HG03354 (cell line): ENCODE measurements at regions not wholly inside any gene's neighbourhood (a gene's known extent, or its start where the extent isn't known, plus 50 kb on each side); places are given as distances from the start of the nearest gene placed in this dataset.

Source experiments
- ATAC-seq: cut with Tn5 transposase; IDR thresholded peaks from one replicate; pipeline ENCODE4 v1.9.1; 2021; ENCODE audit warnings: mild to moderate bottlenecking; ENCODE audit not compliant: unreplicated experiment, poor library complexity, severe bottlenecking

DNA sequence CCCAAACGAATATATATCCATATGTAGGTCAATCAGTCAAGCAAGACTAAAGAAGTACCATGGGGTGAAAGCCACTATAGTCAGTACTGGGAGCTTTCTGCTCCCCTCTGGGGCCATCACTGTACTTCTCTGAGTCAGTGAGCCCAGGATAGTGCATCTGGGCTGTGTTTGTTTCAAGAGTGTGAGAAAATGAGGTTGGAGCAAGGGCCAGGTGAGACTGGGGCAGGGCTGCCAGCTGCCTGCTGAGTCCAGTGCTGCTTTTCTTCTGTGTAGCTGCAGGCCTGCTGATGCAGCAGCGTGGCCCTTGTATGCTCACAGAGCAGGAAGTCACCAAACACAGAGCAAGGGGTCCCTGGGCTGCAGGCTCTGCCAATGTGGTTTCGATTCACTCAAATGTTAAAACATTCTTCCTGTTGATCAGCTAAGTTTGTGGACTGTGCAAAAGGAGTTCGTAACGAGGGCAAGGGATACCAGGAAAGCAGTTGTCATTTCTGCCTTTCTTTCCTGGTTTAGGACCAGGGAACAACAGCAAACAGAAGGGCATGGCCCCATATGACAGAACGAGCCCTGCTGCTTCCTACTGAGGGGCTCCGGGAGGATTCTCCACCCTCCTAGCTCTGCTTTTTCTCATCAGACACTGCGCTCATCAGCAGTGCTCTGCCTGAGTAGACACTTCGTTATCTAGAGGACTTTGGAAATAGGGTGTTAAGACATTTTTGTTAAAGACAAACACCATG, 65.4 kb upstream of the TNS3 start:
- peak; percentile 81 for ATAC-seq

DNA sequence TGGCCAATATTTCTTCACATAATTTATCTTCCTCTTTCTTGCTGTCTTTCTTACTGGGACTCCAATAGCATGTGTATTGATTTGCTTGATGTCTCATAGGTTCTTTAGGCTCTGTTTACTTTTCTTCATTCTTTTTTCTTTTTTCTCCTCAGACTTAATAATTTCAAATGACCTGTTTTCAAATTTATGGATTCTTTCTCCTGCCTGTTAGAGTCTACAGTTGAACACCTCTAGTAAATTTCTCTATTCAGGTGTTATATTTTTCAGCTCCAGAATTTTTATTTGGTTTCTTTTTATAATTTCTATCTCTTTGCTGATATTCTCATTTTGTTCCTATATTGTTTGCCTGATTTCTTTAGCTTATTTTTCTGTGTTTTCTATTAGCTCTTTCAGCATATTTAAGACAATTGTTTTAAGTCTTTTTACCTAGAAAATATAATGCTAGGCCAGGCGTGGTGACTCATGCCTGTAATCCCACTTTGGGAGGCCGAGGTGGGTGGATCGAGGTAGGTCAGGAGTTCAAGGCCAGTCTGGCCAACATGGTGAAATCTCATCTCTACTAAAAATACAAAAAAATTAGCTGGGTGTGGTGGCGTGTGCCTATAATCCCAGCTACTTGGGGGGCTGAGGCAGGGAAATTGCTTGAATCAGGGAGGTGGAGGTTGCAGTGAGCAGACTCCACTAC, 61.9 kb upstream of the TNS3 start:
- ATAC-seq: no peak

DNA sequence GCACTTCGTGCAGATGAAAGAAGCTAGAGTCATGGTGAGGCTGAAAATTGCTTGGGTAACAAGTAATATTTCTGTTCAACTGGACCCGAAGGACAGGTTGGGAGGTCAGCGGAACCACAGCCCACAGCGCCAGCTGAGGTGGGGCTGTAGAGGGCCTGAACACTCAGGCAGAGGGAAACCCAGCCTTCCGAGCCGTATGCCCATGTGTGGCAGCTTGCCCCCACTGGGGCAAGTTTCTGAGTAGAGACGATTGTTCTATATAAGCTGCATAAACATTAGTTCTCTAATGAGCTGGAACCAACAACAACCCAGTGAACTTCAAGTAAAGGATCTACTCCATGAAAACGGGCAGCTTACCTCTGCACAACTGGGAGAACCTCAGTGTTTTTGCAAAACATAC, 58.4 kb upstream of the TNS3 start:
- no peak for ATAC-seq

DNA sequence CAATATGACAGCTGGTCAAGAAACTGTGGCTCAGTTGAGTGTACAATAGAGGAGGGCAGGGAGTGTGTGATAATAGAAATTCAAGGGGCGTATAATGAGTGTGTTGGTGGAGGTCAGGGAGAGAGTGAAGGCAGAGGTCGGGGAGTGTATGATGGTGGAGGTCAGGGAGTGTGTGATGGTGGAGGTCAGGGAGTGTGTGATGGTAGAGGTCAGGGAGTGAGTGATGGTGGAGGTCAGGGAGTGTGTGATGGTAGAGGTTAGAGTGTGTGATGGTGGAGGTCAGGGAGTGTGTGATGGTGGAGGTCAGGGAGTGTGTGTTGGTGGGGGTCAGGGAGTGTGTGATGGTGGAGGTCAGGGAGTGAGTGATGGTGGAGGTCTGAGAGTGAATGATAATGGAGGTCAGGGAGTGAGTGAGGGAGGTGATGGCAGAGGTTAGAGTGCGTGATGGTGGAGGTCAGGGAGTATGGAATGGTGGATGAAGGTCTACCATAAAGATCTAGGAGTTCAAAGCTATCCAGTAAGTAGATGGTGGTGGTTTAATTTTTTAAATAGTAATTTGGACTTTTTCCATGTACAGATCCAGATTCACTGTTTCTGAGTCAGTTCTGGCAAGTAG, 57.7 kb upstream of the TNS3 start:
- ATAC-seq: no peak

DNA sequence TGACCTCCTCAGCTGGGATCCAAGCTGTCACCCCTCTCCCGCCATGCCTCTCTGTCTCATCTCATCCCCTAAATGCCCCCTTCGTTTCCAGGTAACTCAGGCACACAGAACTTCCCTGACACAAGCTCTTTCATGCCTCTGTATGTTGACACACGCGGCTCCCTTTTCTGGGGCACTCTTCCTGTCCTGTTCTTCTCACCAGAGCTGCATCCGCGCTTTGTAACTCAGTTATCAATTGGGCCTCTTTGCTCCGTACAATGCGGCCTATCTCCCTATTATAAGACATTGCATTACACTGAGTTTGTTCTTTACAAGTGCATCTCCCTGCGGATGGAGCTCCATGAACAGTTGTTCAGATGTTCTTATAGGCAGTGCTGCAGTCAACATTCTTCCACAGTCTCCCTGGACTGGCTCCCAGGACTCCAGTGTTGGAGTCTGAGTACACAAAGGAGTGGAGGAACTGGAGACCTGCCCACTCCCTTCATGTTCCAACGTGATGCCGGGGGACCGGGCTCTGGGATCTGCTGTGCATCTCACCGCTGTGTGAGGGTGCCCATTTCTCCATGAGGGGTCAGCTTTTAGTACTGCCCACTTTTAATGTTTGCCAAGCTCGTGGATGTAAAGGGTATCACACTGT, 56.9 kb upstream of the TNS3 start:
- no peak for ATAC-seq

DNA sequence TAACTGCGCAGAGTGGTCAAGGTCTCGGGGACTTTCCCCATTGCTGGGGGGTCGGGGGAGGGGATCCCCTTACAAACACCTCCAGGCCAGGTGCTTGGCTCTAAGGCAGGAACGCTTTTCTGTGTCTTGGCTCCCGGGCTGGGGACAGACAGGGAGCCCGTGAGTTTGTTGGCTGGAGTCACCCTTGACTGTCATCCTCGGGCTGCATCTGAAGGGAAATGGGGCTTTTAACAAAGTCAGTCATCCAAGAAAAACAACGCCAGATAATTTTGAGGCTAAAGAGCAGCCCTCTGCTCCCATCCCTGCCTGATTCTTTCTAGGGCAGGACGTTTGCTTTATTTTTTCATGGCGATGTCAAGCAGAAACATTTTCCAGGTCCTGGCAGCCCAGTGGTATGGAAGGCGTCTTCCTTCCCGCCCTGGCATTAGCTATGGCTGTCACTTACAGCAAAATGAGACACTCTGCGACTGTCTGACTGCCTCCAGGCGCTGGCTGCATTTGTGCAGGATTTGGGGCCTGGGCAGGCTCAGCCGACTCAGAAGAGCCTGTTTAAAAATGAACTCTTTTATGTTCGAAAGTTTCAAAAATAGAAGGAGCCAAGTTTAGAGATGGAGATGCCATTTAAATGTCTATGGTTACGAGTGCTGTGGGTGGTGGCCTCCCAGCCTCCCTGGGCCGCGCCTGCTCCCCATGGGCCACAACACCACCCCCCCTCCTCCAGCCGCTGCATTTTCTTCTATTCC, 54.7 kb upstream of the TNS3 start:
- no peak for ATAC-seq

DNA sequence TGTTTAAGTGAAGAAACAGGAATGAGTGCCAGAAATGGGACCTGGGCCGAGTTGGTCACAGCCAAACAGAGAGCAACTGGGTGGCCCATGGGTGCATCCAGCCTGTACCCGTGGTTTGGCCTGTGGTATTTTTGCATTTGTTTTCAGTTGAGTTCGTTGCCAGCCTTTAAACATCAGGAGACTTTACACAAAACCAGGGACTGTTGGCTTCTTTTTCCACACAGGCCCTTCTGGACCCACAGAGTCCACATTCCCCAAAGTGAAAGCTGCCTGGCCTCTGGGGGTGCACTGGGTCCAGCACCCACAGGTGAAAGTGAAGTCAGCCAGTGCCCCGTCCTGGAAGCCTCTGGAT, 54.1 kb upstream of the TNS3 start:
- ATAC-seq: no peak

DNA sequence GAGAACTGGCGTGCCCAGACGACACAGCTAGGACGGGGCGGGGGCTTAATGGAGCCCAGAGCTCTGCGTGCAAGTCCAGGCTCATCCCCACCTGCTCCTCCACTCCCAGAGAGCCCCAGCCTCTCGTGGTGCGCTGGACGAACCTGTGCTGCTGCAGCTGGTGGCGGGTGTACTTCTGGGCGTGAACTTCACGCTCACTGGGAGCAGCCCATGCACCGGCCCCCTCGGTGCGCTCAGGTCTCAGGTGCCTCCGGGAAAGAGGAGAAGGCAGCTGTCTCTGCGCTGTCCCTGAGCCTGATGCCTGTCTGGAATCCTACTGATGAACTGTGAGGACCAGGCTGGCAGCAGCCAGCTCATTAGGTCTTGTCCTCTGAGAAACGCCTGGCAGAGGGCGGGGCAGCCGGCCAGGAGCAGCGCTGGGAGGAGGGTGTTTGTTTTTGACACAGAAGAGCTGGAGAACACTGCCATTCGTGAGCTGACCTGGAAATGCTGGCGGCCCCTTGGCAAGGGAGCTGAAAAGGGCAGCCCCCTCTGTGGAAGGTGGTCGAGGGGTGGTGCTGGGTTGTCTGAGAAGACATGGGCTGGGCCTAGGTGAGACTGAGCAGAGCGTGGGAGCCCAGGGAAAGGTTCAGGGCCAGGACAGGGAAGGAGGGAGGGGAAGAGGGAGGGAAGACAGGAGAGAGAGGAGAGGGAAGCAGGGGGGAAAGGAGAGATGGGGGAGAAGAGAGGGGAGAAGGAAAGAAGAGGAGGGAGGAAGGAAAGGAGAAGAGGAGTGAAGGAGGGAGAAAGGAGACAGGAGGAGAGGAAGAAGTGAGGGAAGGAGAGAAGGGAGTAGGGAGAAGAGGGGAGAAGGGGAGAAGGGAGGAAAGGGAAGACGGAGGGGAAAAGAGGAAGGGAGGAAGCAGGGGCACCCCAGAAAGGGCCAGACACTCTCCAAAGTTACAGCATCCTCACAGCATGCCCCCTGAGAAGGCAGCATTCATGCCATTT, 53.5 kb upstream of the TNS3 start:
- ATAC-seq: no peak

DNA sequence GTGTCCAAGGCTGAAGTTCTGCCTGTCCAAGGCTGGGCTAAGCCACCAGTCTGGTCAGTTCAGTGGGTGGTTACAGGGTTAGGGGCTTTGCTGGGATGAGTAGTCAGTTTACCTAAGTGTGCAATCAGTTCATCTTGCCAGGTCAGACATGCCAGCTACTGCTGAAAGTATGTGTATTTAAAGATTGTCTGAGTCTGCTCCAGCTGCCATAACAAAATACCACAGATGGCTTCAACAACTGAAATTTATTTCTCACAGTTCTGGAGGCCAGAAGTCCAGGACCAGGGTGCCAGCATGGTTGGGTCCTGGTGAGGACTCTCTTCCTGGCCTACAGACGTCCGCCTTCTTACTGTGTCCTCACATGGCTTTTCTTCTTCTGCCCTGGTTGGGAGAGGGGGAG, 52.4 kb upstream of the TNS3 start:
- ATAC-seq: no peak

DNA sequence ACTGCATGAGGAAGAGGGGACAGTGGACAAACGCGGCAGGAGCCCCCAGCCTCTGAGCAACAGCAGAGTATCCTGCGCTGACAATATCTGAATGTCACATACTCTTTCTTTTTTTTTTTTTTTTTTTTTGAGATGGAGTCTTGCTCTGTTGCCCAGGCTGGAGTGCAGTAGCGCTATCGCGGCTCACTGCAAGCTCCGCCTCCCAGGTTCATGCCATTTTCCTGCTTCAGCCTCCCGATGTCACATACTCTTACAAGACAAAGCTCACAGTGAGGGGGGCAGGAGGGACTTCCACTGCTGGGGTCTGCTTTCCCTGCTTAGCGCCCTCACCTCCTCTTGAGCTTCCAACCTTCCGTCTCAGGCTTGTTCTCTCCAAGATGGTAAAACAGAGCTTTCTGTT, 51.2 kb upstream of the TNS3 start:
- ATAC-seq: no peak
